GM12878 (cell line): ENCODE measurements at regions not wholly inside any gene's neighbourhood (a gene's known extent, or its start where the extent isn't known, plus 50 kb on each side); places are given as distances from the start of the nearest gene placed in this dataset.

ENCODE experiments used
- ATAC-seq: fragments of 200-7000 bp; cut with Tn5 transposase; 3 replicates; pipeline ENCODE4 v1.9.1; 2020; ENCODE audit warnings: mild to moderate bottlenecking, moderate library complexity
- BruUV-seq: library from RNA; stranded (reverse); fragments of 400-500 nt; replicated peaks from 2 replicates; lab custom pipeline; 2021; lab: Mats Ljungman, UMichigan
- CTCF ChIA-PET: fragments of 300-600 bp; sonication (Branson Sonifier 250); formaldehyde crosslinking; extraction: SDS; loops from one replicate; lab custom pipeline; 2021; ENCODE audit warnings: inconsistent platforms; lab: Yijun Ruan, JAX
- POLR2A ChIA-PET: fragments of 350-600 bp; formaldehyde crosslinking; extraction: SDS; loops from one replicate; lab custom pipeline; 2021; ENCODE audit warnings: inconsistent platforms; lab: Charles Lee
- RAD21 ChIA-PET: fragments of 300-600 bp; sonication (Branson Sonifier 250); formaldehyde crosslinking; loops from one replicate; lab custom pipeline; 2023; ENCODE audit warnings: antibody characterized with exemption; ENCODE audit not compliant: unreplicated experiment; lab: Charles Lee
- SMC1A ChIA-PET: fragments of 300-600 bp; sonication (Branson Sonifier 250); formaldehyde crosslinking; loops from one replicate; lab custom pipeline; 2023; ENCODE audit not compliant: unreplicated experiment, uncharacterized antibody; lab: Charles Lee
- DNase-seq: peaks from one replicate; pipeline ENCODE4 v3.0.0-alpha.2; 2011; ENCODE audit warnings: low read depth, low spot score
- FAIRE-seq: peaks from 3 replicates; lab custom pipeline; 2011; peaks lifted over from hg19 to GRCh38; lab: Jason Lieb, UNC
- H2AFZ ChIP-seq: 2 replicates; pipeline ENCODE4 v1.6.0; 2011; ENCODE audit warnings: low read depth, low read length, control low read depth; ENCODE audit not compliant: control insufficient read depth
- H3K27ac ChIP-seq: 2 replicates; pipeline ENCODE4 v1.5.1; 2011; ENCODE audit warnings: control low read depth; ENCODE audit not compliant: control insufficient read depth, insufficient read depth
- H3K27me3 ChIP-seq, 2 experiments: replicated peaks in 1 of 2; 2 replicates each; pipeline versions ENCODE4 v1.6.0 to v1.6.1; 2011; ENCODE audit warnings: low read length in 1 of 2; ENCODE audit not compliant: control insufficient read depth in 2 of 2, insufficient read depth in 2 of 2
- H3K36me3 ChIP-seq, 2 experiments: 2 replicates each; pipeline ENCODE4 v1.5.1; 2011; ENCODE audit warnings: low read length in 1 of 2; ENCODE audit not compliant: control insufficient read depth in 2 of 2, insufficient read depth in 2 of 2
- H3K4me1 ChIP-seq: 2 replicates; pipeline ENCODE4 v1.6.1; 2011; ENCODE audit warnings: mild to moderate bottlenecking, low read length, moderate library complexity, mixed read lengths; ENCODE audit not compliant: control insufficient read depth, insufficient read depth
- H3K4me2 ChIP-seq: 2 replicates; pipeline ENCODE4 v1.6.0; 2011; ENCODE audit warnings: control low read depth; ENCODE audit not compliant: control insufficient read depth, insufficient read depth
- H3K4me3 ChIP-seq: fragments of 200-600 bp; sonication (generic); 2 replicates; pipeline ENCODE4 v1.5.1; 2016
- H3K79me2 ChIP-seq: 2 replicates; pipeline ENCODE4 v1.6.0; 2011; ENCODE audit warnings: low read length; ENCODE audit not compliant: control insufficient read depth, insufficient read depth
- H3K9ac ChIP-seq: 2 replicates; pipeline ENCODE4 v1.8.0; 2011; ENCODE audit warnings: low read length, control low read depth, mixed read lengths; ENCODE audit not compliant: control insufficient read depth, insufficient read depth
- H3K9me3 ChIP-seq: replicated peaks from 3 replicates; pipeline ENCODE4 v1.5.1; 2011; ENCODE audit warnings: mild to moderate bottlenecking, low read length; ENCODE audit not compliant: control insufficient read depth, insufficient read depth
- H4K20me1 ChIP-seq: 2 replicates; pipeline ENCODE4 v1.6.0; 2011; ENCODE audit not compliant: control insufficient read depth, insufficient read depth
- BACH1 ChIP-seq: fragments of 450-650 bp; IDR thresholded peaks from 2 replicates; pipeline ENCODE4 v1.6.1; 2017; ENCODE audit warnings: mild to moderate bottlenecking, borderline replicate concordance
- CHD4 ChIP-seq: fragments of 200-600 bp; sonication (generic); IDR thresholded peaks from 2 replicates; pipeline ENCODE4 v1.6.1; 2016; ENCODE audit warnings: mild to moderate bottlenecking
- E2F8 ChIP-seq: fragments of 450-650 bp; IDR thresholded peaks from 2 replicates; pipeline ENCODE4 v1.6.1; 2018; ENCODE audit warnings: mild to moderate bottlenecking, low read depth, moderate library complexity; ENCODE audit not compliant: partially characterized antibody
- EZH2 ChIP-seq: IDR thresholded peaks from 2 replicates; pipeline ENCODE4 v1.6.1; 2012; ENCODE audit warnings: low read depth, mild to moderate bottlenecking, control low read depth, inconsistent platforms, low read length, borderline replicate concordance; ENCODE audit not compliant: control insufficient read depth
- FOXK2 ChIP-seq: fragments of 450-650 bp; IDR thresholded peaks from 2 replicates; pipeline ENCODE4 v1.6.1; 2017; ENCODE audit warnings: mild to moderate bottlenecking, moderate library complexity
- GABPA ChIP-seq: IDR thresholded peaks from 2 replicates; pipeline ENCODE4 v1.6.1; 2014; ENCODE audit warnings: antibody characterized with exemption, low read depth, mild to moderate bottlenecking, inconsistent platforms
- GATAD2B ChIP-seq: fragments of 450-650 bp; conservative IDR thresholded peaks from 2 replicates; pipeline ENCODE4 v1.6.1; 2017; ENCODE audit warnings: low read depth, mild to moderate bottlenecking, moderate library complexity
- HCFC1 ChIP-seq: fragments of 150-350 bp; IDR thresholded peaks from 2 replicates; pipeline ENCODE4 v1.6.1; 2014; ENCODE audit warnings: low read length
- MEF2A ChIP-seq: IDR thresholded peaks from 2 replicates; pipeline ENCODE4 v1.6.1; 2011; ENCODE audit warnings: low read depth, mild to moderate bottlenecking, low read length, moderate library complexity; ENCODE audit not compliant: insufficient read depth
- NFYA ChIP-seq: IDR thresholded peaks from 2 replicates; pipeline ENCODE4 v1.6.1; 2011; ENCODE audit warnings: low read depth, mild to moderate bottlenecking, low read length, improper control_type of control experiment, borderline replicate concordance
- PAX8 ChIP-seq: fragments of 450-650 bp; IDR thresholded peaks from 2 replicates; pipeline ENCODE4 v1.6.1; 2017; ENCODE audit warnings: mild to moderate bottlenecking, moderate library complexity
- RELB ChIP-seq: fragments of 450-650 bp; IDR thresholded peaks from 2 replicates; pipeline ENCODE4 v1.6.1; 2017; ENCODE audit warnings: low read depth, mild to moderate bottlenecking, moderate library complexity
- RFX5 ChIP-seq: IDR thresholded peaks from 2 replicates; pipeline ENCODE4 v1.6.1; 2011; ENCODE audit warnings: low read depth, low read length, improper control_type of control experiment
- SREBF1 ChIP-seq: IDR thresholded peaks from 2 replicates; pipeline ENCODE4 v1.6.1; 2012; ENCODE audit warnings: mild to moderate bottlenecking, low read length
- TAF1 ChIP-seq: IDR thresholded peaks from 2 replicates; pipeline ENCODE4 v1.6.1; 2011; ENCODE audit warnings: mild to moderate bottlenecking, low read depth, low read length, borderline replicate concordance
- ZBTB40 ChIP-seq: fragments of 450-650 bp; IDR thresholded peaks from 2 replicates; pipeline ENCODE4 v1.6.1; 2016; ENCODE audit warnings: mild to moderate bottlenecking, moderate library complexity, borderline replicate concordance
- ZNF384 ChIP-seq: IDR thresholded peaks from 2 replicates; pipeline ENCODE4 v1.6.1; 2012; ENCODE audit warnings: low read depth, mild to moderate bottlenecking, low read length, improper control_type of control experiment, borderline replicate concordance
- in situ Hi-C: fragments of 300-500 bp; cut with MboI; formaldehyde crosslinking; loops from 9 replicates; pipeline ENCODE4 v1.14.3; 2018; ENCODE audit warnings: mixed read lengths
- intact Hi-C: fragments of 100-400 bp; cut with micrococcal nuclease; formaldehyde crosslinking; loops from one replicate; pipeline ENCODE4 v1.14.2; 2022; ENCODE audit not compliant: unreplicated experiment

GRCh38 chr2:122421775-122422174, 666.3 kb downstream of the TSN start:
- no peaks in the 10 kb centered on the region for H4K20me1 ChIP-seq
- ChIA-PET RAD21 (no interaction called here), CTCF (no interaction called here), SMC1A (interaction anchor here (0.7 to 1.0 kb wide), 3 partner anchors 8 to 256 kb away, joined by 3 read pairs; no protein-coding TSS in a partner anchor), POLR2A (no interaction called here)
- no peak overlapping the region for H3K9ac ChIP-seq
- no peaks in the 10 kb centered on the region for H3K4me1 ChIP-seq
- H3K27ac ChIP-seq: no peak overlapping the region
- no TSS peak for BruUV-seq
- no peaks in the 10 kb centered on the region for H3K9me3 ChIP-seq
- no peak overlapping the region for H2AFZ ChIP-seq
- in situ Hi-C loops: no loop called here
- DNase-seq (no peak), ATAC-seq (no peak), FAIRE-seq (no peak)
- no peaks in the 10 kb centered on the region for H3K79me2 ChIP-seq
- intact Hi-C loops: no loop called here
- H3K27me3 ChIP-seq: no peaks in the 10 kb centered on the region
- H3K4me3 ChIP-seq: no peak overlapping the region
- no peak overlapping the region for H3K4me2 ChIP-seq
- H3K36me3 ChIP-seq: no peaks in the 10 kb centered on the region
- TF ChIP-seq RELB (no peak), RFX5 (no peak), E2F8 (no peak), FOXK2 (no peak), PAX8 (no peak), HCFC1 (no peak), ZBTB40 (no peak), GATAD2B (no peak), CHD4 (no peak), GABPA (no peak), NFYA (no peak), TAF1 (no peak), ZNF384 (no peak), BACH1 (no peak), MEF2A (no peak), SREBF1 (no peak), EZH2 (no peak)
